H9 (cell line): ENCODE measurements at regions not wholly inside any gene's neighbourhood (a gene's known extent, or its start where the extent isn't known, plus 50 kb on each side); places are given as distances from the start of the nearest gene placed in this dataset.
A peak's percentile ranks its signal among the peaks of the same experiment; 100 is the strongest.

ENCODE experiments used
- DNase-seq: peaks from one replicate; pipeline ENCODE4 v3.0.0-alpha.2; 2017
- H2AFZ ChIP-seq: one replicate; pipeline ENCODE4 v1.6.1; 2013; ENCODE audit warnings: mild to moderate bottlenecking, low read length, control low read depth, moderate library complexity
- H2AK5ac ChIP-seq: 2 replicates; pipeline ENCODE4 v1.6.1; 2013; ENCODE audit warnings: low read length, control low read depth, mixed read lengths; ENCODE audit not compliant: insufficient read length
- H2BK120ac ChIP-seq: one replicate; pipeline ENCODE4 v1.6.1; 2013; ENCODE audit warnings: low read depth, mild to moderate bottlenecking, low read length, control low read depth, inconsistent platforms; ENCODE audit not compliant: poor library complexity, severe bottlenecking
- H2BK12ac ChIP-seq: 2 replicates; pipeline ENCODE4 v1.6.1; 2013; ENCODE audit warnings: low read length, control low read depth, mixed read lengths, low read depth; ENCODE audit not compliant: insufficient read length
- H2BK15ac ChIP-seq: 2 replicates; pipeline ENCODE4 v1.6.1; 2013; ENCODE audit warnings: low read depth, low read length, control low read depth
- H2BK20ac ChIP-seq: one replicate; pipeline ENCODE4 v1.6.1; 2013; ENCODE audit warnings: low read depth, mild to moderate bottlenecking, low read length, control low read depth, inconsistent platforms; ENCODE audit not compliant: poor library complexity, severe bottlenecking
- H2BK5ac ChIP-seq: 2 replicates; pipeline ENCODE4 v1.6.1; 2013; ENCODE audit warnings: low read length, control low read depth, mixed read lengths; ENCODE audit not compliant: insufficient read length
- H3K14ac ChIP-seq: 2 replicates; pipeline ENCODE4 v1.6.1; 2013; ENCODE audit warnings: low read length, control low read depth; ENCODE audit not compliant: insufficient read depth
- H3K18ac ChIP-seq: 2 replicates; pipeline ENCODE4 v1.6.1; 2013; ENCODE audit warnings: low read depth, mild to moderate bottlenecking, mixed read lengths, low read length, control low read depth; ENCODE audit not compliant: insufficient read length
- H3K23ac ChIP-seq: 2 replicates; pipeline ENCODE4 v1.6.1; 2013; ENCODE audit warnings: low read length, control low read depth, mixed read lengths, low read depth; ENCODE audit not compliant: insufficient read length
- H3K23me2 ChIP-seq: 2 replicates; pipeline ENCODE4 v1.6.1; 2013; ENCODE audit warnings: low read depth, mild to moderate bottlenecking, mixed read lengths, low read length, control low read depth; ENCODE audit not compliant: insufficient read length, poor library complexity, severe bottlenecking
- H3K27ac ChIP-seq: 2 replicates; pipeline ENCODE4 v1.5.1; 2013; ENCODE audit warnings: low read length, control low read depth, mixed read lengths, low read depth; ENCODE audit not compliant: insufficient read length
- H3K27me3 ChIP-seq: 2 replicates; pipeline ENCODE4 v1.6.1; 2013; ENCODE audit warnings: low read length, control low read depth, inconsistent platforms; ENCODE audit not compliant: insufficient read depth
- H3K4ac ChIP-seq: 2 replicates; pipeline ENCODE4 v1.6.1; 2013; ENCODE audit warnings: low read depth, mild to moderate bottlenecking, control low read depth, inconsistent platforms, low read length, moderate library complexity
- H3K4me1 ChIP-seq: 2 replicates; pipeline ENCODE4 v1.6.1; 2013; ENCODE audit warnings: low read length, control low read depth, inconsistent platforms; ENCODE audit not compliant: insufficient read depth
- H3K4me2 ChIP-seq: 2 replicates; pipeline ENCODE4 v1.6.1; 2013; ENCODE audit warnings: low read length, control low read depth, mixed read lengths; ENCODE audit not compliant: insufficient read length, insufficient read depth
- H3K56ac ChIP-seq: 2 replicates; pipeline ENCODE4 v1.6.1; 2013; ENCODE audit warnings: low read depth, mild to moderate bottlenecking, mixed read lengths, low read length, control low read depth; ENCODE audit not compliant: insufficient read length
- H3K79me1 ChIP-seq: 2 replicates; pipeline ENCODE4 v1.6.1; 2013; ENCODE audit warnings: low read depth, mild to moderate bottlenecking, moderate library complexity, low read length, control low read depth, inconsistent platforms; ENCODE audit not compliant: insufficient read depth, poor library complexity, severe bottlenecking
- H3K79me2 ChIP-seq: 2 replicates; pipeline ENCODE4 v1.6.1; 2013; ENCODE audit warnings: low read length, control low read depth, inconsistent platforms; ENCODE audit not compliant: insufficient read depth
- H3K9ac ChIP-seq: 2 replicates; pipeline ENCODE4 v1.6.1; 2013; ENCODE audit warnings: low read length, control low read depth, mixed read lengths; ENCODE audit not compliant: insufficient read length; ENCODE audit errors: extremely low read depth
- H3K9me3 ChIP-seq: one replicate; pipeline ENCODE4 v1.6.1; 2013; ENCODE audit warnings: low read depth, low read length, inconsistent platforms; ENCODE audit not compliant: control insufficient read depth
- H3T11ph ChIP-seq: one replicate; pipeline ENCODE4 v1.6.1; 2013; ENCODE audit warnings: mild to moderate bottlenecking, low read length, control low read depth, inconsistent platforms
- H4K20me1 ChIP-seq: one replicate; pipeline ENCODE4 v1.6.1; 2013; ENCODE audit not compliant: control insufficient read depth, insufficient read length, insufficient read depth
- H4K5ac ChIP-seq: 2 replicates; pipeline ENCODE4 v1.6.1; 2013; ENCODE audit warnings: low read depth, mild to moderate bottlenecking, mixed read lengths, low read length, control low read depth; ENCODE audit not compliant: insufficient read length
- H4K8ac ChIP-seq: replicated peaks from 2 replicates; pipeline ENCODE4 v1.6.1; 2013; ENCODE audit warnings: low read length, control low read depth, mixed read lengths, low read depth; ENCODE audit not compliant: insufficient read length
- H4K91ac ChIP-seq: 2 replicates; pipeline ENCODE4 v1.6.1; 2013; ENCODE audit warnings: low read depth, mild to moderate bottlenecking, moderate library complexity, mixed read lengths, low read length, control low read depth; ENCODE audit not compliant: insufficient read length
- H3K27ac Mint-ChIP-seq, 3 experiments: 2 replicates in 2 of 3; 3 replicates in 1 of 3; pipeline ENCODE4 v1.8.0; 2020 to 2021; ENCODE audit warnings: mixed read lengths in 3 of 3, mild to moderate bottlenecking in 1 of 3, moderate library complexity in 1 of 3
- H3K27me3 Mint-ChIP-seq: 2 replicates; pipeline ENCODE4 v1.8.0; 2021; ENCODE audit warnings: low read depth, mild to moderate bottlenecking, moderate library complexity, mixed read lengths
- H3K36me3 Mint-ChIP-seq, 3 experiments: 2 replicates in 2 of 3; 3 replicates in 1 of 3; pipeline ENCODE4 v1.8.0; 2020 to 2021; ENCODE audit warnings: low read depth in 3 of 3, mixed read lengths in 3 of 3; ENCODE audit not compliant: insufficient read depth in 1 of 3
- H3K4me1 Mint-ChIP-seq, 2 experiments: 2 replicates each; pipeline ENCODE4 v1.8.0; 2020; ENCODE audit warnings: mixed read lengths in 2 of 2
- H3K4me3 Mint-ChIP-seq, 2 experiments: 2 replicates in 1 of 2; 3 replicates in 1 of 2; pipeline ENCODE4 v1.8.0; 2020 to 2021; ENCODE audit warnings: mild to moderate bottlenecking in 2 of 2, mixed read lengths in 2 of 2, moderate library complexity in 1 of 2
- H3K9me3 Mint-ChIP-seq, 2 experiments: 2 replicates in 1 of 2; 3 replicates in 1 of 2; pipeline ENCODE4 v1.8.0; 2020; ENCODE audit warnings: mild to moderate bottlenecking in 2 of 2, mixed read lengths in 2 of 2, moderate library complexity in 1 of 2
- CTCF ChIP-seq: fragments of 200-600 bp; sonication (generic); conservative IDR thresholded peaks from 3 replicates; pipeline ENCODE4 v1.8.0; 2021; ENCODE audit warnings: antibody characterized with exemption, mild to moderate bottlenecking
- WGBS: extraction: QIAGEN DNeasy Blood & Tissue Kit; methylation state at CpG from one replicate; pipeline ENCODE4 v1.1.7; 2013; ENCODE audit warnings: missing lambda C conversion rate, low lambda C conversion rate, mixed read lengths; ENCODE audit not compliant: insufficient read length; ENCODE audit errors: extremely low coverage; 5-methylcytosine and 5-hydroxymethylcytosine counted together

- Mint-ChIP-seq H3K27me3 (no peaks in the 10 kb centered on the region), H3K9me3 (no peaks in the 10 kb centered on the region), H3K4me3 (no peak overlapping the region), H3K36me3 (no peaks in the 10 kb centered on the region), H3K4me1 (peaks cover 4 to 15% of the 10 kb centered on the region in 2 experiments), H3K27ac (peak overlapping the region in 1 of 3 experiments; percentile 5; a peak in 1 of 7 replicates)
- Histone ChIP-seq H3K4me2 (no peak overlapping the region), H3K4me1 (no peaks in the 10 kb centered on the region), H2AK5ac (no peak overlapping the region), H4K91ac (no peak overlapping the region), H3K18ac (no peak overlapping the region), H3K56ac (no peak overlapping the region), H4K5ac (no peak overlapping the region), H3K27me3 (no peaks in the 10 kb centered on the region), H2BK120ac (no peak overlapping the region), H3K27ac (no peak overlapping the region), H2BK20ac (no peak overlapping the region), H3K9ac (no peak overlapping the region), H3K23ac (no peak overlapping the region), H3K79me2 (no peaks in the 10 kb centered on the region), H3K79me1 (no peaks in the 10 kb centered on the region), H3T11ph (no peak overlapping the region), H3K9me3 (no peaks in the 10 kb centered on the region), H4K20me1 (no peaks in the 10 kb centered on the region), H2AFZ (no peak overlapping the region), H3K23me2 (no peaks in the 10 kb centered on the region), H4K8ac (no peak overlapping the region), H3K14ac (no peak overlapping the region), H2BK5ac (no peak overlapping the region), H3K4ac (no peak overlapping the region), H2BK12ac (no peak overlapping the region), H2BK15ac (no peak overlapping the region)
- no peak for DNase-seq
- TF ChIP-seq CTCF = no peak
- WGBS = no CpG with 5 or more reads among the region's 1 CpG
These were observed 251.9 kb upstream of the TGFBR2 start for GRCh38 chr3:30354513-30354912.
